Karpas-422 (cell line): ENCODE measurements at regions not wholly inside any gene's neighbourhood (a gene's known extent, or its start where the extent isn't known, plus 50 kb on each side); places are given as distances from the start of the nearest gene placed in this dataset.
"Not testable (repeated sequence)": the region's sequence is repeated elsewhere in the genome, so short reads cannot be mapped to it uniquely, and the experiment has no call there.

ENCODE experiments used
- DNase-seq: peaks from one replicate; pipeline ENCODE4 v3.0.0-alpha.2; 2015
- H2AFZ ChIP-seq: fragments of 200-600 bp; sonication (generic); 2 replicates; pipeline ENCODE4 v1.6.1; 2014; ENCODE audit warnings: antibody characterized with exemption, low read length, mixed read lengths
- H3K27ac ChIP-seq: fragments of 200-600 bp; sonication (generic); 2 replicates; pipeline ENCODE4 v1.5.1; 2014; ENCODE audit warnings: mild to moderate bottlenecking, low read length, moderate library complexity
- H3K27me3 ChIP-seq: fragments of 200-600 bp; sonication (generic); 2 replicates; pipeline ENCODE4 v1.6.1; 2014; ENCODE audit warnings: low read length, mixed read lengths
- H3K36me3 ChIP-seq: fragments of 200-600 bp; sonication (generic); 2 replicates; pipeline ENCODE4 v1.6.1; 2014; ENCODE audit warnings: low read length, mixed read lengths; ENCODE audit not compliant: insufficient read depth
- H3K4me1 ChIP-seq: fragments of 200-600 bp; sonication (generic); 2 replicates; pipeline ENCODE4 v1.6.1; 2014; ENCODE audit warnings: mild to moderate bottlenecking, low read length, mixed read lengths
- H3K4me2 ChIP-seq: fragments of 200-600 bp; sonication (generic); 2 replicates; pipeline ENCODE4 v1.6.1; 2014; ENCODE audit warnings: low read length, low read depth, mild to moderate bottlenecking; ENCODE audit not compliant: poor library complexity, severe bottlenecking
- H3K4me3 ChIP-seq: fragments of 200-600 bp; sonication (generic); 2 replicates; pipeline ENCODE4 v1.5.1; 2014; ENCODE audit warnings: mild to moderate bottlenecking, antibody characterized with exemption, low read length, mixed read lengths
- H3K79me2 ChIP-seq: fragments of 200-600 bp; sonication (generic); 2 replicates; pipeline ENCODE4 v1.6.1; 2014; ENCODE audit warnings: mild to moderate bottlenecking, low read length, mixed read lengths
- H3K9ac ChIP-seq: fragments of 200-600 bp; sonication (generic); 2 replicates; pipeline ENCODE4 v1.6.0; 2014; ENCODE audit warnings: low read length
- H3K9me2 ChIP-seq: fragments of 200-600 bp; sonication (generic), shearing (Covaris generic); replicated peaks from 2 replicates; pipeline ENCODE4 v1.6.0; 2014; ENCODE audit warnings: mild to moderate bottlenecking, low read length, moderate library complexity; ENCODE audit not compliant: insufficient read depth
- H3K9me3 ChIP-seq: fragments of 300-700, 200-600 bp; sonication (generic); 2 replicates; pipeline ENCODE4 v1.6.1; 2014; ENCODE audit warnings: low read length, mixed read lengths
- H4K20me1 ChIP-seq: fragments of 200-600 bp; sonication (generic); 2 replicates; pipeline ENCODE4 v1.6.1; 2014; ENCODE audit warnings: mild to moderate bottlenecking, antibody characterized with exemption, low read length, low read depth; ENCODE audit not compliant: insufficient read depth

DNA sequence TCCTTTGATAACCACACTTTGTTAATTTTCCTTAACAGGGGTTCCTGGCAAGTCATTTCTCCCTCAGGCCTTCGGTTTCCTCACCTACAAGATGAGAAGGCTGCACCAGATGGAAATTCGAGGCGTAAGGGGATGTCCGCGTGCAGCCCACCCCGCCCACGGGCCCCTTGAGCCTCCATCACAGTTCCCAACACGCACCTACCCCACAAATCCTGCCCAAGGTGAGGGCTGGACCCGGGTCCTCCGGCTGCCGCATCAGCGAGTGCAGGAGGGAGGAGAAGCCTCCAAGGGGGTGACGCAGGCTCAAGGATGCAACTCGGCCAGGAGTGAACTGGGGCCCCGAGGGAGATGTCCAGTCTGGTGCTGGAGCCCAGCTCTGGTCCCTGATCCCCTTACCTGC is 169.2 kb upstream of the TP53TG3D start:
- not testable (repeated sequence) for H3K9me3 ChIP-seq, H3K9ac ChIP-seq, H3K9me2 ChIP-seq, H4K20me1 ChIP-seq, H3K4me3 ChIP-seq, H2AFZ ChIP-seq, H3K27me3 ChIP-seq, DNase-seq, H3K4me1 ChIP-seq, H3K79me2 ChIP-seq, H3K27ac ChIP-seq, H3K4me2 ChIP-seq, H3K36me3 ChIP-seq

- H3K4me2 ChIP-seq, H4K20me1 ChIP-seq, H3K4me1 ChIP-seq, H3K9me3 ChIP-seq, H3K27ac ChIP-seq, H3K9ac ChIP-seq, H3K9me2 ChIP-seq, H3K4me3 ChIP-seq, H3K27me3 ChIP-seq, H3K36me3 ChIP-seq, H3K79me2 ChIP-seq, H2AFZ ChIP-seq, DNase-seq: not testable (repeated sequence)
These were observed 168.3 kb upstream of the TP53TG3D start for GRCh38 chr16:32084656-32085401.

DNA sequence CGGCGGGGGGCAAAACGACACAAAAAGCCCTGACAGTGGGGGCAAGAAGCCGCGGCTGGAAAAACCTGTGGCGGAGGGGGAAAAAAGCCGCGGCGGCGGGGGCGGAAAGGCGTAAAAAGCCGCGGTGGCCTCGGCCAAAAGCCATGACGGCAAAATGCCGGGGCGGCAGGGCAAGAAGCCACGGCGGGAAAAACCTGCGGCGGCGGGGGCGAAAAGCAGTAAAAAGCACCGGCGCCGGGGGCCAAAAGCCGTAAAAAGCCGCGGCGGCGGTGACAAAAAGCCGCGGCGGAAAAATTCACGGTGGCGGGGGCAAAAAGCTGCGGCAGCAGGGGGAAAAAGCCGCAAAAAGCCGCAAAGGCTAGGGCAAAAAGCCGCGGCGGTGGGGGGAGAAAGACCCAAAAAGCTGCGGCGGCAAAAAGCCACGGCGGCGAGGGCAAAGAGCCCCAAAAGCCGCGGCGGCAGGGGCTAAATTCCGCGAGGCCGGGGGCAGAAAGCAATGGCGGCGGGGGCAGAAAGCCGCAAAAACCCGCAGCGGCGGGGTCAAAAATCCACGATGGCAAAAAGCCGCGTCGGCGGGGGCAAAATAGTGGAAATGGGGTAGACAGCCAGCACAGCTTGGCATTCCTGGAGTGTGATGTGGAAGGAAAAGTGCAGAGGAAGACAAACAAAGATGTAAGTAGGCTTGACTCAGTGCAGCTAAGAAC is 167.5 kb upstream of the TP53TG3D start:
- not testable (repeated sequence) for H2AFZ ChIP-seq, H3K9ac ChIP-seq, DNase-seq, H3K79me2 ChIP-seq, H3K4me1 ChIP-seq, H3K9me3 ChIP-seq, H3K4me3 ChIP-seq, H3K27me3 ChIP-seq, H3K36me3 ChIP-seq, H4K20me1 ChIP-seq, H3K9me2 ChIP-seq, H3K27ac ChIP-seq, H3K4me2 ChIP-seq

GRCh38 chr16:32115562-32115961 is 137.5 kb upstream of the TP53TG3D start:
- H3K9me2 ChIP-seq, H3K27me3 ChIP-seq, H3K4me1 ChIP-seq, H2AFZ ChIP-seq, H3K9ac ChIP-seq, H3K4me2 ChIP-seq, H3K27ac ChIP-seq, H3K79me2 ChIP-seq, H4K20me1 ChIP-seq, H3K36me3 ChIP-seq, H3K4me3 ChIP-seq, DNase-seq, H3K9me3 ChIP-seq: not testable (repeated sequence)

- no peaks in the 10 kb centered on the region for H3K36me3 ChIP-seq
- no peaks in the 10 kb centered on the region for H3K27me3 ChIP-seq
- H3K9me2 ChIP-seq: no peaks in the 10 kb centered on the region
- DNase-seq: no peak
- no peaks in the 10 kb centered on the region for H3K4me1 ChIP-seq
- peaks cover 3% of the 10 kb centered on the region; the same call in 1 of the 2 replicates for H3K9me3 ChIP-seq
- H3K4me3 ChIP-seq: no peak overlapping the region
- H4K20me1 ChIP-seq: no peaks in the 10 kb centered on the region
- no peak overlapping the region for H3K4me2 ChIP-seq
- H3K27ac ChIP-seq: no peak overlapping the region
- no peak overlapping the region for H2AFZ ChIP-seq
- no peak overlapping the region for H3K9ac ChIP-seq
- H3K79me2 ChIP-seq: no peaks in the 10 kb centered on the region
These were observed 137.0 kb upstream of the TP53TG3D start for GRCh38 chr16:32116080-32116479.

- not testable (repeated sequence) for H3K27me3 ChIP-seq, H3K27ac ChIP-seq, H3K4me3 ChIP-seq, H4K20me1 ChIP-seq, H2AFZ ChIP-seq, H3K9me3 ChIP-seq, H3K9ac ChIP-seq, H3K36me3 ChIP-seq, H3K9me2 ChIP-seq, H3K4me1 ChIP-seq, H3K79me2 ChIP-seq, DNase-seq, H3K4me2 ChIP-seq
These were observed 136.6 kb upstream of the TP53TG3D start for GRCh38 chr16:32116533-32116932.

DNA sequence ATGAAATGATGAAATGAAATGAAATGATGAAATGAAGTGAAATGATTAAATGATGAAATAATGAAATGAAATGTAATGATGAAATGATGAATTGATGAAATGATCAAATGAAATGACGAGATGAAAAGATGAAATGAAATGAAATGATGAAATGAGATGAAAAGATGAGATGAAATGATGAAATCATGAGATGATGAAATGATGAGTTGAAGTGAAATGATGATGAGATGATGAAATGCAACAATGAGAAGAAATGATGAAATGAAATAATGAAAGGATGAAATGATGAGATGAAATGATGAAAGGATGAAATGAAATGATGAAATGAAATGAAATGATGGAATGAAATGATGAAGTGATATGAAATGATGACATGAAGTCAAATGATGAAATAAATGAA is 132.7 kb upstream of the TP53TG3D start:
- not testable (repeated sequence) for H2AFZ ChIP-seq, H3K36me3 ChIP-seq, H3K27ac ChIP-seq, H3K4me2 ChIP-seq, H3K27me3 ChIP-seq, H4K20me1 ChIP-seq, H3K79me2 ChIP-seq, H3K4me3 ChIP-seq, H3K4me1 ChIP-seq, H3K9ac ChIP-seq, H3K9me2 ChIP-seq, DNase-seq, H3K9me3 ChIP-seq

- H3K27me3 ChIP-seq, H3K79me2 ChIP-seq, H2AFZ ChIP-seq, H3K27ac ChIP-seq, H3K4me3 ChIP-seq, H3K4me1 ChIP-seq, H3K9me2 ChIP-seq, H3K36me3 ChIP-seq, H3K4me2 ChIP-seq, H4K20me1 ChIP-seq, H3K9ac ChIP-seq, H3K9me3 ChIP-seq, DNase-seq: not testable (repeated sequence)
These were observed 132.3 kb upstream of the TP53TG3D start for GRCh38 chr16:32120779-32121178.
